ENCODE measurements at regions not wholly inside any gene's neighbourhood (a gene's known extent, or its start where the extent isn't known, plus 50 kb on each side); places are given as distances from the start of the nearest gene placed in this dataset.

DNA sequence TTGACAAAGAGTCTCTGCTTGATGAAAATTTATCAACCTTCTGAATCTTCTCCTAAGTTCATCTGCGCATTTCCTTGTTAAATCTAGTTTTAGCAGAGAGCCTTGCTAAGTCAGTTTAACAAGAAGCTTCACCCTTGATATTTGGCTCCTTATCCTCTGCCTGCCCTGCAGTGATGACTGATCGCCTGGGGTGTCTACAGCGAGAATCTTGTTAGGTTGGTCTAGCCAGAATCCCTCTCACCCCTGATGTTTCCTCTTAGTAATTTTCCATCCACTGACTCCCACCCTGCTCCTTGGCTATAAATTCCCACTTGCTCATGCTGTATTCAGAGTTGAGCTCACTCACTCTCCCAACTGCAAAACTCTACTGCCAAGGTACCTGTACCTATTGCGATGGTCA is 114.1 kb downstream of the TENT5A start:
- TF ChIP-seq EZH2 (IDR thresholded peaks at IDR 0.05; ENCODE audit: insufficient read depth, poor library complexity, severe bottlenecking) (no peak), EZH2phosphoT487 (IDR thresholded peaks at IDR 0.05; ENCODE audit: insufficient read depth, low read depth) (no peak)

All from GM23248 (cell line).